ENCODE measurements at regions not wholly inside any gene's neighbourhood (a gene's known extent, or its start where the extent isn't known, plus 50 kb on each side); places are given as distances from the start of the nearest gene placed in this dataset.

DNA sequence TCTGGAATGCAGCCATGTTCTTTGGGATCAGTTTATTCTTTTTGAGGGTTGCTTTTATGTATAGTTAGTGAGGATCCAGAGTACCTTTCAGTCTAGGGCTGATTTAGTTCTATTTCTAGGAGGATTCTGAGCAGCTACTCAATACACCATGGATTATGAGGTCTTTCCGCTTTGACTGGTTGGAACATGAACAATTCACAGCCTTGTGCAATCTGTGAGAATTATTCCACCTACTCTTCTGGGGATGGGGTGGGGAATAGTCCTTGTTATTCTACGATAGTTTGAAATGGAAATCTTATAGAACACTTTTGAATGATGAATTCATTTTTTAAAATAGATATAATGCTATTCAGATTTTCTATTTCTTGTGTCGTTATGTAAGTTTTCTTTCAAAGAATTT is 212.3 kb upstream of the ARRDC3 start:
- TF ChIP-seq POLR2AphosphoS5 (IDR thresholded peaks at IDR 0.05; ENCODE audit: low read depth) (no peak), GABPA (IDR thresholded peaks at IDR 0.05; ENCODE audit: low read depth) (no peak), SPI1 (IDR thresholded peaks at IDR 0.05; ENCODE audit: borderline replicate concordance, low read depth) (no peak)
- TF ChIP-seq, protein P1, sequence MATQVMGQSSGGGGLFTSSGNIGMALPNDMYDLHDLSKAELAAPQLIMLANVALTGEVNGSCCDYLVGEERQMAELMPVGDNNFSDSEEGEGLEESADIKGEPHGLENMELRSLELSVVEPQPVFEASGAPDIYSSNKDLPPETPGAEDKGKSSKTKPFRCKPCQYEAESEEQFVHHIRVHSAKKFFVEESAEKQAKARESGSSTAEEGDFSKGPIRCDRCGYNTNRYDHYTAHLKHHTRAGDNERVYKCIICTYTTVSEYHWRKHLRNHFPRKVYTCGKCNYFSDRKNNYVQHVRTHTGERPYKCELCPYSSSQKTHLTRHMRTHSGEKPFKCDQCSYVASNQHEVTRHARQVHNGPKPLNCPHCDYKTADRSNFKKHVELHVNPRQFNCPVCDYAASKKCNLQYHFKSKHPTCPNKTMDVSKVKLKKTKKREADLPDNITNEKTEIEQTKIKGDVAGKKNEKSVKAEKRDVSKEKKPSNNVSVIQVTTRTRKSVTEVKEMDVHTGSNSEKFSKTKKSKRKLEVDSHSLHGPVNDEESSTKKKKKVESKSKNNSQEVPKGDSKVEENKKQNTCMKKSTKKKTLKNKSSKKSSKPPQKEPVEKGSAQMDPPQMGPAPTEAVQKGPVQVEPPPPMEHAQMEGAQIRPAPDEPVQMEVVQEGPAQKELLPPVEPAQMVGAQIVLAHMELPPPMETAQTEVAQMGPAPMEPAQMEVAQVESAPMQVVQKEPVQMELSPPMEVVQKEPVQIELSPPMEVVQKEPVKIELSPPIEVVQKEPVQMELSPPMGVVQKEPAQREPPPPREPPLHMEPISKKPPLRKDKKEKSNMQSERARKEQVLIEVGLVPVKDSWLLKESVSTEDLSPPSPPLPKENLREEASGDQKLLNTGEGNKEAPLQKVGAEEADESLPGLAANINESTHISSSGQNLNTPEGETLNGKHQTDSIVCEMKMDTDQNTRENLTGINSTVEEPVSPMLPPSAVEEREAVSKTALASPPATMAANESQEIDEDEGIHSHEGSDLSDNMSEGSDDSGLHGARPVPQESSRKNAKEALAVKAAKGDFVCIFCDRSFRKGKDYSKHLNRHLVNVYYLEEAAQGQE (IDR thresholded peaks at IDR 0.05; ENCODE audit: insufficient replicate concordance, low read depth), result no peak
- TF ChIP-seq, protein P2, sequence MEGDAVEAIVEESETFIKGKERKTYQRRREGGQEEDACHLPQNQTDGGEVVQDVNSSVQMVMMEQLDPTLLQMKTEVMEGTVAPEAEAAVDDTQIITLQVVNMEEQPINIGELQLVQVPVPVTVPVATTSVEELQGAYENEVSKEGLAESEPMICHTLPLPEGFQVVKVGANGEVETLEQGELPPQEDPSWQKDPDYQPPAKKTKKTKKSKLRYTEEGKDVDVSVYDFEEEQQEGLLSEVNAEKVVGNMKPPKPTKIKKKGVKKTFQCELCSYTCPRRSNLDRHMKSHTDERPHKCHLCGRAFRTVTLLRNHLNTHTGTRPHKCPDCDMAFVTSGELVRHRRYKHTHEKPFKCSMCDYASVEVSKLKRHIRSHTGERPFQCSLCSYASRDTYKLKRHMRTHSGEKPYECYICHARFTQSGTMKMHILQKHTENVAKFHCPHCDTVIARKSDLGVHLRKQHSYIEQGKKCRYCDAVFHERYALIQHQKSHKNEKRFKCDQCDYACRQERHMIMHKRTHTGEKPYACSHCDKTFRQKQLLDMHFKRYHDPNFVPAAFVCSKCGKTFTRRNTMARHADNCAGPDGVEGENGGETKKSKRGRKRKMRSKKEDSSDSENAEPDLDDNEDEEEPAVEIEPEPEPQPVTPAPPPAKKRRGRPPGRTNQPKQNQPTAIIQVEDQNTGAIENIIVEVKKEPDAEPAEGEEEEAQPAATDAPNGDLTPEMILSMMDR (IDR thresholded peaks at IDR 0.05; ENCODE audit: insufficient read depth, low read length), result no peak
- H3K4me3 ChIP-seq (replicated peaks; ENCODE audit: insufficient read depth, low read length), result no peak overlapping the region
- DNase-seq (ENCODE audit: low read depth in 1 of 2, low spot score in 1 of 2), result no peak
- no peak overlapping the region for H3K27ac ChIP-seq (replicated peaks)
- H3K27me3 ChIP-seq (ENCODE audit: insufficient read depth, poor library complexity, severe bottlenecking), result no peaks in the 10 kb centered on the region

DNA sequence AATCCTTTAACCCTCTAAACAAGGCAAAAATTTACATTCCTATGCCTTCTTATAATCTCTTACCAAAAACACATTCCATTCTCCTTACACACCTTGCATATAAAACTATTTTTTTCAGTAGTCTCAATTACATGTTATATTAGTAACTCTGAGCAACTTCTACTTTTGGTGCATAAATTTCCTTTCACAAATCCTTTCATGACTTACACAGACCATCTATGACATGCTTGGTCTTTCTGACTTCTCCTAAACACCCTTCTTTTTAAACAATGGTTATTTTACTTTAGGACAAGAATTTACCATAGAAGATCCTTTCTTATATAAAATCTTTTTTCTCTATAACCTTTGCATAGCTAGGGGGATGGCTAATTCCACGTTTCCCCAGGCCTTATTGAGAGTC is 208.0 kb upstream of the ARRDC3 start:
- Histone ChIP-seq H3K27ac (replicated peaks) (no peak overlapping the region), H3K27me3 (ENCODE audit: insufficient read depth, poor library complexity, severe bottlenecking) (no peaks in the 10 kb centered on the region), H3K4me3 (replicated peaks; ENCODE audit: insufficient read depth, low read length) (no peak overlapping the region)
- TF ChIP-seq POLR2AphosphoS5 (IDR thresholded peaks at IDR 0.05; ENCODE audit: low read depth) (no peak), GABPA (IDR thresholded peaks at IDR 0.05; ENCODE audit: low read depth) (no peak), SPI1 (IDR thresholded peaks at IDR 0.05; ENCODE audit: borderline replicate concordance, low read depth) (no peak)
- TF ChIP-seq, protein P1 (IDR thresholded peaks at IDR 0.05; ENCODE audit: insufficient replicate concordance, low read depth), result no peak
- TF ChIP-seq, protein P2 (IDR thresholded peaks at IDR 0.05; ENCODE audit: insufficient read depth, low read length), result no peak
- DNase-seq (ENCODE audit: low read depth in 1 of 2, low spot score in 1 of 2), result no peak

DNA sequence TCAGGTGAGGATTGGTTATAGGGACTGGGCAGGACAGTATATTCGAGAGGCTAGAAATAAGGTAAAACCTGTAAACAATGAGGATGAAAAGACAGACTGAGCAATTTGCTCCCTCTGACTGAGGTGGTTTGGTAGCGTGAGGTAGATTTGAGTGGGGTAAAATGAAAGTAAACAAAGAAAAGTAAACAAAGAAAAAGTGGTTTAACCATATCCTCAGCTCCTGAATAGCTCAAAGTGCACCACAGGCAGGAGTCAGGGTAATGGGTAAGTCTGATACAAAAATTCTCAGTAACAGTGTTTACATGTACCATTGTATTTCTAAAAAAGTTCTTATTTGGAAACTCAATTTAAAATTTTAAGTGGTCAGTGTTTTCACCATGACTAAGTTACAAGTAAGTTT is 203.1 kb upstream of the ARRDC3 start:
- TF ChIP-seq, protein P2 (IDR thresholded peaks at IDR 0.05; ENCODE audit: insufficient read depth, low read length), result no peak
- no peak for TF ChIP-seq SPI1 (IDR thresholded peaks at IDR 0.05; ENCODE audit: borderline replicate concordance, low read depth)
- TF ChIP-seq, protein P1 (IDR thresholded peaks at IDR 0.05; ENCODE audit: insufficient replicate concordance, low read depth), result no peak
- no peak for TF ChIP-seq POLR2AphosphoS5 (IDR thresholded peaks at IDR 0.05; ENCODE audit: low read depth)
- TF ChIP-seq GABPA (IDR thresholded peaks at IDR 0.05; ENCODE audit: low read depth), result no peak
- no peak for DNase-seq (ENCODE audit: low read depth in 1 of 2, low spot score in 1 of 2)
- Histone ChIP-seq H3K4me3 (replicated peaks; ENCODE audit: insufficient read depth, low read length) (no peak overlapping the region), H3K27ac (replicated peaks) (no peak overlapping the region), H3K27me3 (ENCODE audit: insufficient read depth, poor library complexity, severe bottlenecking) (no peaks in the 10 kb centered on the region)

Measured in HL-60 (cell line).